GM23338 (cell line): ENCODE measurements at regions not wholly inside any gene's neighbourhood (a gene's known extent, or its start where the extent isn't known, plus 50 kb on each side); places are given as distances from the start of the nearest gene placed in this dataset.

Source experiments
- ATAC-seq: fragments of 200-7000 bp; cut with Tn5 transposase; 3 replicates; pipeline ENCODE4 v1.9.1; 2020
- DNase-seq: peaks from one replicate; pipeline ENCODE4 v3.0.0-alpha.2; 2015; ENCODE audit warnings: low spot score
- H2AFZ ChIP-seq: fragments of 200-600 bp; sonication (generic); 2 replicates; pipeline ENCODE4 v1.8.0; 2016; ENCODE audit warnings: antibody characterized with exemption, mild to moderate bottlenecking, moderate library complexity
- H3F3A ChIP-seq: fragments of 200-600 bp; sonication (generic); replicated peaks from 2 replicates; pipeline ENCODE4 v1.8.0; 2017; ENCODE audit warnings: antibody characterized with exemption, mixed run types, low read depth
- H3K27ac ChIP-seq: fragments of 200-600 bp; sonication (generic); 2 replicates; pipeline ENCODE4 v1.6.1; 2016; ENCODE audit warnings: low read depth
- H3K27me3 ChIP-seq: fragments of 200-600 bp; sonication (generic); 2 replicates; pipeline ENCODE4 v1.8.0; 2016; ENCODE audit warnings: mild to moderate bottlenecking, mixed run types, moderate library complexity; ENCODE audit not compliant: insufficient read depth
- H3K36me3 ChIP-seq: fragments of 200-600 bp; sonication (generic); 2 replicates; pipeline ENCODE4 v1.8.0; 2016; ENCODE audit warnings: mild to moderate bottlenecking; ENCODE audit not compliant: insufficient read depth
- H3K4me1 ChIP-seq: fragments of 200-600 bp; sonication (generic); 2 replicates; pipeline ENCODE4 v1.8.0; 2016; ENCODE audit warnings: mild to moderate bottlenecking, moderate library complexity; ENCODE audit not compliant: insufficient read depth
- H3K4me2 ChIP-seq: fragments of 200-600 bp; sonication (generic); 2 replicates; pipeline ENCODE4 v1.7.1; 2017; ENCODE audit warnings: mixed run types
- H3K4me3 ChIP-seq: fragments of 200-600 bp; sonication (generic); 2 replicates; pipeline ENCODE4 v1.6.1; 2016; ENCODE audit warnings: mixed run types
- H3K79me2 ChIP-seq: fragments of 200-600 bp; sonication (generic); replicated peaks from 2 replicates; pipeline ENCODE4 v1.8.0; 2017; ENCODE audit warnings: mild to moderate bottlenecking; ENCODE audit not compliant: insufficient read depth
- H3K9me2 ChIP-seq: fragments of 200-600 bp; sonication (generic); 2 replicates; pipeline ENCODE4 v1.8.0; 2017; ENCODE audit not compliant: insufficient read depth
- H4K20me1 ChIP-seq: fragments of 200-600 bp; sonication (generic); replicated peaks from 2 replicates; pipeline ENCODE4 v1.8.0; 2017; ENCODE audit warnings: mild to moderate bottlenecking; ENCODE audit not compliant: insufficient read depth
- H3K27ac Mint-ChIP-seq: 2 replicates; pipeline ENCODE4 v1.8.0; 2020; ENCODE audit warnings: inconsistent platforms, mild to moderate bottlenecking, moderate library complexity, mixed read lengths
- H3K27me3 Mint-ChIP-seq: 3 replicates; pipeline ENCODE4 v1.8.0; 2022; ENCODE audit warnings: low read depth, mild to moderate bottlenecking, moderate library complexity, mixed read lengths, inconsistent platforms; ENCODE audit not compliant: insufficient read depth, poor library complexity
- H3K36me3 Mint-ChIP-seq: 3 replicates; pipeline ENCODE4 v1.8.0; 2021; ENCODE audit warnings: low read depth, mild to moderate bottlenecking, inconsistent platforms, moderate library complexity, mixed read lengths
- H3K4me1 Mint-ChIP-seq: 3 replicates; pipeline ENCODE4 v1.8.0; 2020; ENCODE audit warnings: mild to moderate bottlenecking, inconsistent platforms, mixed read lengths
- H3K4me3 Mint-ChIP-seq: 3 replicates; pipeline ENCODE4 v1.8.0; 2021; ENCODE audit warnings: moderate library complexity, mild to moderate bottlenecking, inconsistent platforms, mixed read lengths
- H3K9me3 Mint-ChIP-seq: 3 replicates; pipeline ENCODE4 v1.8.0; 2020; ENCODE audit warnings: moderate library complexity, mild to moderate bottlenecking, inconsistent platforms, mixed read lengths
- CREB1 ChIP-seq: fragments of 250-450 bp; sonication (Bioruptor Pico); IDR thresholded peaks from 2 replicates; pipeline ENCODE4 v1.5.0; 2020; ENCODE audit warnings: low read depth, mild to moderate bottlenecking, moderate library complexity
- EZH2phosphoT487 ChIP-seq: fragments of 200-600 bp; sonication (generic); IDR thresholded peaks from one replicate; pipeline ENCODE4 v1.8.1; 2018; ENCODE audit warnings: antibody characterized with exemption; ENCODE audit not compliant: unreplicated experiment
- NANOG ChIP-seq: IDR thresholded peaks from 2 replicates; pipeline ENCODE4 v1.6.1; 2016; ENCODE audit warnings: antibody characterized with exemption, borderline replicate concordance
- POLR2AphosphoS5 ChIP-seq: IDR thresholded peaks from 2 replicates; pipeline ENCODE4 v1.6.1; 2016; ENCODE audit warnings: antibody characterized with exemption, low read depth
- ZNF114 ChIP-seq: fragments of 250-450 bp; sonication (Bioruptor Pico); IDR thresholded peaks from 2 replicates; pipeline ENCODE4 v1.5.0; 2020; ENCODE audit warnings: mild to moderate bottlenecking, moderate library complexity
- ZNF331 ChIP-seq: fragments of 250-450 bp; sonication (Bioruptor Pico); IDR thresholded peaks from 2 replicates; pipeline ENCODE4 v1.5.0; 2020; ENCODE audit warnings: low read depth, mild to moderate bottlenecking, moderate library complexity
- TF ChIP-seq, protein P1 (sequence below): fragments of 250-450 bp; sonication (Bioruptor Pico); IDR thresholded peaks from 2 replicates; pipeline ENCODE4 v1.5.0; 2020; ENCODE audit warnings: mild to moderate bottlenecking, moderate library complexity
- TF ChIP-seq, protein P2 (sequence below): IDR thresholded peaks from 2 replicates; pipeline ENCODE4 v1.6.1; 2016; ENCODE audit warnings: antibody characterized with exemption
- TF ChIP-seq, protein P3 (sequence below): IDR thresholded peaks from one replicate; pipeline ENCODE4 v1.6.1; 2018; ENCODE audit warnings: antibody characterized with exemption; ENCODE audit not compliant: unreplicated experiment

DNA sequence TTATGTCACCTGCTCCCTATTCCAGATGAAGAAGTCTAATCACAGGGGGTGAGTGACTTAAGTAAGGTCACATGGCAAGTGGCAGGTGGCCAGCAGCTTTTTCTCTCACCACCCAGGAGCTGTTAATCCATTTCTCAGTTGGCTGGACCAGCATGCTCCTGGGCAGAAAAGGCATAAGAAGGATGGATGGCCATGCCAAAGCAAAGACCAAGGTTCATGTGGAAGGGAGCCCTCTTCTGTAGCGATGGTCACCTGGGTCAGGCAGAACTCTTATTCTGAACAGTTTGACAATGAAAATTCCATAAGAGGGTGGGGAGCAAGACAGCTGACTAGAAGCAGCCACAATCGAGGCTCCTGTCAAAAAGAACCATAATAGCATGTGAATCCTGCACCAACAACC, 538.1 kb downstream of the SUCLA2 start:
- no peak overlapping the region for H3K27ac Mint-ChIP-seq
- H3K4me3 ChIP-seq: no peak overlapping the region

More for the DNA sequence above, 538.1 kb downstream of the SUCLA2 start:
- Histone ChIP-seq H3K4me2 (no peak overlapping the region), H2AFZ (no peak overlapping the region), H3K9me2 (no peaks in the 10 kb centered on the region), H4K20me1 (no peaks in the 10 kb centered on the region), H3K4me1 (peaks cover 16% of the 10 kb centered on the region), H3K27ac (no peak overlapping the region), H3K36me3 (no peaks in the 10 kb centered on the region), H3K79me2 (no peaks in the 10 kb centered on the region), H3K27me3 (no peaks in the 10 kb centered on the region), H3F3A (no peaks in the 10 kb centered on the region)
- ATAC-seq: no peak
- peaks cover 10% of the 10 kb centered on the region; the same call in 2 of the 3 replicates for H3K9me3 Mint-ChIP-seq
- no peak for TF ChIP-seq POLR2AphosphoS5
- TF ChIP-seq ZNF331: no peak
- no peak for TF ChIP-seq NANOG
- TF ChIP-seq, protein P1, sequence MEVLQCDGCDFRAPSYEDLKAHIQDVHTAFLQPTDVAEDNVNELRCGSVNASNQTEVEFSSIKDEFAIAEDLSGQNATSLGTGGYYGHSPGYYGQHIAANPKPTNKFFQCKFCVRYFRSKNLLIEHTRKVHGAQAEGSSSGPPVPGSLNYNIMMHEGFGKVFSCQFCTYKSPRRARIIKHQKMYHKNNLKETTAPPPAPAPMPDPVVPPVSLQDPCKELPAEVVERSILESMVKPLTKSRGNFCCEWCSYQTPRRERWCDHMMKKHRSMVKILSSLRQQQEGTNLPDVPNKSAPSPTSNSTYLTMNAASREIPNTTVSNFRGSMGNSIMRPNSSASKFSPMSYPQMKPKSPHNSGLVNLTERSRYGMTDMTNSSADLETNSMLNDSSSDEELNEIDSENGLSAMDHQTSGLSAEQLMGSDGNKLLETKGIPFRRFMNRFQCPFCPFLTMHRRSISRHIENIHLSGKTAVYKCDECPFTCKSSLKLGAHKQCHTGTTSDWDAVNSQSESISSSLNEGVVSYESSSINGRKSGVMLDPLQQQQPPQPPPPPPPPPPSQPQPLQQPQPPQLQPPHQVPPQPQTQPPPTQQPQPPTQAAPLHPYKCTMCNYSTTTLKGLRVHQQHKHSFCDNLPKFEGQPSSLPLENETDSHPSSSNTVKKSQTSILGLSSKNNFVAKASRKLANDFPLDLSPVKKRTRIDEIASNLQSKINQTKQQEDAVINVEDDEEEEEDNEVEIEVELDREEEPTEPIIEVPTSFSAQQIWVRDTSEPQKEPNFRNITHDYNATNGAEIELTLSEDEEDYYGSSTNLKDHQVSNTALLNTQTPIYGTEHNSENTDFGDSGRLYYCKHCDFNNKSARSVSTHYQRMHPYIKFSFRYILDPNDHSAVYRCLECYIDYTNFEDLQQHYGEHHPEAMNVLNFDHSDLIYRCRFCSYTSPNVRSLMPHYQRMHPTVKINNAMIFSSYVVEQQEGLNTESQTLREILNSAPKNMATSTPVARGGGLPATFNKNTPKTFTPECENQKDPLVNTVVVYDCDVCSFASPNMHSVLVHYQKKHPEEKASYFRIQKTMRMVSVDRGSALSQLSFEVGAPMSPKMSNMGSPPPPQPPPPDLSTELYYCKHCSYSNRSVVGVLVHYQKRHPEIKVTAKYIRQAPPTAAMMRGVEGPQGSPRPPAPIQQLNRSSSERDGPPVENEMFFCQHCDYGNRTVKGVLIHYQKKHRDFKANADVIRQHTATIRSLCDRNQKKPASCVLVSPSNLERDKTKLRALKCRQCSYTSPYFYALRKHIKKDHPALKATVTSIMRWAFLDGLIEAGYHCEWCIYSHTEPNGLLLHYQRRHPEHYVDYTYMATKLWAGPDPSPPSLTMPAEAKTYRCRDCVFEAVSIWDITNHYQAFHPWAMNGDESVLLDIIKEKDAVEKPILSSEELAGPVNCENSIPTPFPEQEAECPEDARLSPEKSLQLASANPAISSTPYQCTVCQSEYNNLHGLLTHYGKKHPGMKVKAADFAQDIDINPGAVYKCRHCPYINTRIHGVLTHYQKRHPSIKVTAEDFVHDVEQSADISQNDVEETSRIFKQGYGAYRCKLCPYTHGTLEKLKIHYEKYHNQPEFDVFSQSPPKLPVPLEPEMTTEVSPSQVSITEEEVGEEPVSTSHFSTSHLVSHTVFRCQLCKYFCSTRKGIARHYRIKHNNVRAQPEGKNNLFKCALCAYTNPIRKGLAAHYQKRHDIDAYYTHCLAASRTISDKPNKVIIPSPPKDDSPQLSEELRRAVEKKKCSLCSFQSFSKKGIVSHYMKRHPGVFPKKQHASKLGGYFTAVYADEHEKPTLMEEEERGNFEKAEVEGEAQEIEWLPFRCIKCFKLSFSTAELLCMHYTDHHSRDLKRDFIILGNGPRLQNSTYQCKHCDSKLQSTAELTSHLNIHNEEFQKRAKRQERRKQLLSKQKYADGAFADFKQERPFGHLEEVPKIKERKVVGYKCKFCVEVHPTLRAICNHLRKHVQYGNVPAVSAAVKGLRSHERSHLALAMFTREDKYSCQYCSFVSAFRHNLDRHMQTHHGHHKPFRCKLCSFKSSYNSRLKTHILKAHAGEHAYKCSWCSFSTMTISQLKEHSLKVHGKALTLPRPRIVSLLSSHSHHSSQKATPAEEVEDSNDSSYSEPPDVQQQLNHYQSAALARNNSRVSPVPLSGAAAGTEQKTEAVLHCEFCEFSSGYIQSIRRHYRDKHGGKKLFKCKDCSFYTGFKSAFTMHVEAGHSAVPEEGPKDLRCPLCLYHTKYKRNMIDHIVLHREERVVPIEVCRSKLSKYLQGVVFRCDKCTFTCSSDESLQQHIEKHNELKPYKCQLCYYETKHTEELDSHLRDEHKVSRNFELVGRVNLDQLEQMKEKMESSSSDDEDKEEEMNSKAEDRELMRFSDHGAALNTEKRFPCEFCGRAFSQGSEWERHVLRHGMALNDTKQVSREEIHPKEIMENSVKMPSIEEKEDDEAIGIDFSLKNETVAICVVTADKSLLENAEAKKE (CRISPR knock-in tag): no peak
- no peak for TF ChIP-seq EZH2phosphoT487
- TF ChIP-seq, protein P2, sequence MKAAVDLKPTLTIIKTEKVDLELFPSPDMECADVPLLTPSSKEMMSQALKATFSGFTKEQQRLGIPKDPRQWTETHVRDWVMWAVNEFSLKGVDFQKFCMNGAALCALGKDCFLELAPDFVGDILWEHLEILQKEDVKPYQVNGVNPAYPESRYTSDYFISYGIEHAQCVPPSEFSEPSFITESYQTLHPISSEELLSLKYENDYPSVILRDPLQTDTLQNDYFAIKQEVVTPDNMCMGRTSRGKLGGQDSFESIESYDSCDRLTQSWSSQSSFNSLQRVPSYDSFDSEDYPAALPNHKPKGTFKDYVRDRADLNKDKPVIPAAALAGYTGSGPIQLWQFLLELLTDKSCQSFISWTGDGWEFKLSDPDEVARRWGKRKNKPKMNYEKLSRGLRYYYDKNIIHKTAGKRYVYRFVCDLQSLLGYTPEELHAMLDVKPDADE: no peak
- TF ChIP-seq, protein P3, sequence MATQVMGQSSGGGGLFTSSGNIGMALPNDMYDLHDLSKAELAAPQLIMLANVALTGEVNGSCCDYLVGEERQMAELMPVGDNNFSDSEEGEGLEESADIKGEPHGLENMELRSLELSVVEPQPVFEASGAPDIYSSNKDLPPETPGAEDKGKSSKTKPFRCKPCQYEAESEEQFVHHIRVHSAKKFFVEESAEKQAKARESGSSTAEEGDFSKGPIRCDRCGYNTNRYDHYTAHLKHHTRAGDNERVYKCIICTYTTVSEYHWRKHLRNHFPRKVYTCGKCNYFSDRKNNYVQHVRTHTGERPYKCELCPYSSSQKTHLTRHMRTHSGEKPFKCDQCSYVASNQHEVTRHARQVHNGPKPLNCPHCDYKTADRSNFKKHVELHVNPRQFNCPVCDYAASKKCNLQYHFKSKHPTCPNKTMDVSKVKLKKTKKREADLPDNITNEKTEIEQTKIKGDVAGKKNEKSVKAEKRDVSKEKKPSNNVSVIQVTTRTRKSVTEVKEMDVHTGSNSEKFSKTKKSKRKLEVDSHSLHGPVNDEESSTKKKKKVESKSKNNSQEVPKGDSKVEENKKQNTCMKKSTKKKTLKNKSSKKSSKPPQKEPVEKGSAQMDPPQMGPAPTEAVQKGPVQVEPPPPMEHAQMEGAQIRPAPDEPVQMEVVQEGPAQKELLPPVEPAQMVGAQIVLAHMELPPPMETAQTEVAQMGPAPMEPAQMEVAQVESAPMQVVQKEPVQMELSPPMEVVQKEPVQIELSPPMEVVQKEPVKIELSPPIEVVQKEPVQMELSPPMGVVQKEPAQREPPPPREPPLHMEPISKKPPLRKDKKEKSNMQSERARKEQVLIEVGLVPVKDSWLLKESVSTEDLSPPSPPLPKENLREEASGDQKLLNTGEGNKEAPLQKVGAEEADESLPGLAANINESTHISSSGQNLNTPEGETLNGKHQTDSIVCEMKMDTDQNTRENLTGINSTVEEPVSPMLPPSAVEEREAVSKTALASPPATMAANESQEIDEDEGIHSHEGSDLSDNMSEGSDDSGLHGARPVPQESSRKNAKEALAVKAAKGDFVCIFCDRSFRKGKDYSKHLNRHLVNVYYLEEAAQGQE: no peak
- TF ChIP-seq ZNF114 (CRISPR knock-in tag): no peak
- TF ChIP-seq CREB1 (CRISPR knock-in tag): no peak
- H3K27me3 Mint-ChIP-seq: peaks cover 3% of the 10 kb centered on the region
- peaks cover 17% of the 10 kb centered on the region; the same call in 2 of the 3 replicates for H3K4me1 Mint-ChIP-seq
- DNase-seq: no peak
- H3K4me3 Mint-ChIP-seq: no peak overlapping the region
- no peaks in the 10 kb centered on the region for H3K36me3 Mint-ChIP-seq
